Stomach (tissue), 8 donors: ENCODE measurements at regions not wholly inside any gene's neighbourhood (a gene's known extent, or its start where the extent isn't known, plus 50 kb on each side); places are given as distances from the start of the nearest gene placed in this dataset.

Source experiments
- DNase-seq, 2 donors: peaks; one replicate each; pipeline versions ENCODE4 v3.0.0 to v3.0.0-alpha.2; 2013 to 2019
- H3K27ac ChIP-seq, 5 donors: fragments of 200-600 bp in 4 of 5; sonication (generic) in 4 of 5; one replicate each; pipeline ENCODE4 v1.5.1; 2013 to 2019; ENCODE audit warnings: mild to moderate bottlenecking in 1 of 5, moderate library complexity in 1 of 5
- H3K27me3 ChIP-seq, 3 donors: fragments of 200-600 bp; sonication (generic); one replicate each; pipeline ENCODE4 v1.5.1; 2017 to 2019; ENCODE audit warnings: mixed run types in 1 of 3
- H3K36me3 ChIP-seq, 4 donors: fragments of 200-600 bp; sonication (generic); 1 replicate in 3 of 4; 2 replicates in 1 of 4; pipeline ENCODE4 v1.5.1; 2016 to 2019
- H3K4me1 ChIP-seq, 4 donors: fragments of 200-600 bp; sonication (generic); one replicate each; pipeline ENCODE4 v1.5.1; 2016 to 2019
- H3K4me3 ChIP-seq, 4 donors: fragments of 200-600 bp; sonication (generic) in 3 of 4; one replicate each; pipeline ENCODE4 v1.5.1; 2016 to 2019; ENCODE audit warnings: mild to moderate bottlenecking in 1 of 4
- H3K9me3 ChIP-seq, 4 donors: fragments of 200-600 bp; sonication (generic); one replicate each; pipeline ENCODE4 v1.5.1; 2016 to 2019
- CTCF ChIP-seq, 7 experiments: fragments of 450-650 bp in 4 of 7; fragments of 200-600 bp in 3 of 7; sonication (generic) in 3 of 7; IDR thresholded peaks; one replicate each; pipeline ENCODE4 v1.5.1; 2016 to 2019; ENCODE audit warnings: antibody characterized with exemption in 7 of 7, control low read depth in 2 of 7, mild to moderate bottlenecking in 1 of 7
- EP300 ChIP-seq: sonication (generic); formaldehyde crosslinking; IDR thresholded peaks from one replicate; pipeline ENCODE4 v1.6.1; 2017; ENCODE audit warnings: antibody characterized with exemption
- POLR2A ChIP-seq, 4 donors: fragments of 450-650 bp; IDR thresholded peaks; one replicate each; pipeline ENCODE4 v1.6.1; 2016; ENCODE audit warnings: antibody characterized with exemption in 4 of 4, control low read depth in 2 of 4, mild to moderate bottlenecking in 1 of 4, moderate library complexity in 1 of 4
- POLR2AphosphoS5 ChIP-seq, 3 donors: sonication (generic); formaldehyde crosslinking; IDR thresholded peaks; one replicate each; pipeline ENCODE4 v1.6.1; 2016; ENCODE audit warnings: antibody characterized with exemption in 3 of 3
- WGBS, 5 donors: extraction: QIAGEN DNeasy Blood & Tissue Kit in 3 of 5; methylation state at CpG; one replicate each; pipeline versions ENCODE4 v1.1.5 to v1.1.7; 2013 to 2018; 5-methylcytosine and 5-hydroxymethylcytosine counted together
- intact Hi-C: fragments of 100-400 bp; cut with DNase I; formaldehyde crosslinking; loops from one replicate; pipeline ENCODE4 v1.15.1; 2023; ENCODE audit warnings: low total_unique reads
- donor health status: healthy with polysubstance abuse.
- donor health status: Bipolar disorder and iron deficiency.
- donor health status: healthy.

- no peak for TF ChIP-seq POLR2AphosphoS5 (IDR thresholded peaks at IDR 0.05)
- no peak for TF ChIP-seq CTCF (IDR thresholded peaks at IDR 0.05)
- TF ChIP-seq POLR2A (IDR thresholded peaks at IDR 0.05) = no peak
- TF ChIP-seq EP300 = no peak
- H3K4me1 ChIP-seq = no peaks in the 10 kb centered on the region
- WGBS, 5 donors = 86 to 90% (median 89%) methylated on average over 10 of the region's 10 CpGs
- no peaks in the 10 kb centered on the region for H3K36me3 ChIP-seq
- DNase-seq = no peak
- peaks cover 0 to 5% (median 0%) of the 10 kb centered on the region in 3 donors for H3K27me3 ChIP-seq
- no peak overlapping the region for H3K27ac ChIP-seq
- H3K4me3 ChIP-seq = no peak overlapping the region
- intact Hi-C loops = no loop called here
- H3K9me3 ChIP-seq = no peaks in the 10 kb centered on the region
Observed at GRCh38 chr5:79875230-79875629, 115.8 kb downstream of the MTX3 start.

GRCh38 chr5:79873187-79873586 is 117.9 kb downstream of the MTX3 start:
- no peak for TF ChIP-seq EP300
- no peak for TF ChIP-seq POLR2A (IDR thresholded peaks at IDR 0.05)
- TF ChIP-seq POLR2AphosphoS5 (IDR thresholded peaks at IDR 0.05) = no peak
- no peak for TF ChIP-seq CTCF (IDR thresholded peaks at IDR 0.05)
- Histone ChIP-seq H3K36me3 (no peaks in the 10 kb centered on the region), H3K27ac (no peak overlapping the region), H3K27me3 (peaks cover 0 to 10% (median 0%) of the 10 kb centered on the region in 3 donors), H3K9me3 (no peaks in the 10 kb centered on the region), H3K4me3 (no peak overlapping the region), H3K4me1 (no peaks in the 10 kb centered on the region)
- 80 to 90% (median 85%) methylated on average over 8 of the region's 8 CpGs for WGBS, 5 donors
- intact Hi-C loops = no loop called here
- DNase-seq = no peak

- no peaks in the 10 kb centered on the region for H3K36me3 ChIP-seq
- peaks cover 0 to 15% (median 0%) of the 10 kb centered on the region in 3 donors for H3K27me3 ChIP-seq
- no peak for TF ChIP-seq CTCF (IDR thresholded peaks at IDR 0.05)
- TF ChIP-seq POLR2A (IDR thresholded peaks at IDR 0.05) = no peak
- TF ChIP-seq POLR2AphosphoS5 (IDR thresholded peaks at IDR 0.05) = no peak
- TF ChIP-seq EP300 = no peak
- no peak overlapping the region for H3K4me3 ChIP-seq
- peak in 1 of 2 donors; percentile 12 for DNase-seq
- no peaks in the 10 kb centered on the region for H3K4me1 ChIP-seq
- no peaks in the 10 kb centered on the region for H3K9me3 ChIP-seq
- WGBS, 5 donors = 65 to 80% (median 78%) methylated on average over 3 of the region's 3 CpGs
- no peak overlapping the region for H3K27ac ChIP-seq
- intact Hi-C loops = no loop called here
Observed at GRCh38 chr5:79872291-79872690, 118.8 kb downstream of the MTX3 start.

- H3K4me1 ChIP-seq = no peaks in the 10 kb centered on the region
- no peak for DNase-seq
- WGBS, 5 donors = 81 to 90% (median 86%) methylated on average over 8 of the region's 8 CpGs
- H3K27ac ChIP-seq = no peak overlapping the region
- intact Hi-C loops = no loop called here
- H3K27me3 ChIP-seq = peaks cover 0 to 15% (median 0%) of the 10 kb centered on the region in 3 donors
- no peaks in the 10 kb centered on the region for H3K9me3 ChIP-seq
- H3K36me3 ChIP-seq = no peaks in the 10 kb centered on the region
- TF ChIP-seq CTCF (IDR thresholded peaks at IDR 0.05) (no peak), EP300 (no peak), POLR2AphosphoS5 (IDR thresholded peaks at IDR 0.05) (no peak), POLR2A (IDR thresholded peaks at IDR 0.05) (no peak)
- H3K4me3 ChIP-seq = no peak overlapping the region
Observed at GRCh38 chr5:79871364-79872120, 119.5 kb downstream of the MTX3 start.
